HG02981 (cell line): ENCODE measurements at regions not wholly inside any gene's neighbourhood (a gene's known extent, or its start where the extent isn't known, plus 50 kb on each side); places are given as distances from the start of the nearest gene placed in this dataset.
"Not testable (repeated sequence)": the region's sequence is repeated elsewhere in the genome, so short reads cannot be mapped to it uniquely, and the experiment has no call there.

Experiments used
- ATAC-seq: cut with Tn5 transposase; IDR thresholded peaks from one replicate; pipeline ENCODE4 v1.9.1; 2021; ENCODE audit warnings: mild to moderate bottlenecking, moderate library complexity; ENCODE audit not compliant: unreplicated experiment

DNA sequence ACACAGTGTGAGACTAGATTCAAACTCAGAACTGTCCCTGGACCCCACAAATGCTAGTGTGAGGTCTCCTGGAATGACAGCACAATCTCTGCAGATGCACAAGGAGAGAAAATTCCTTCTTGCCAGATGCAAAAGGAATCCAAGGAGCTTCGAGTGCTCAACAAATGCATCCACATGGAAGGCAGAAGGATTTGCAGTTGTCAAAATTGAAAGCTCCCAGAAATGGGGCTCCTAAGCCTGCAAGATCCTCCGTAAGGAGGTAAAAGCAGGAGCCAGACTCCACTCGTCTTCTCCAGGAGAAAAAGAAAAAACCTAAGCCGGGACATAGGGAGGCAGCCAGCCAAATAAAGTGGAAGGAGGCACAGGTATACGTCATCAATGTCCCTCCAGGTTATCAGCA, 355.0 kb upstream of the KLHL29 start:
- ATAC-seq: no peak

- ATAC-seq: no peak
Measured at GRCh38 chr2:23034996-23035395, 350.0 kb upstream of the KLHL29 start.

GRCh38 chr2:23036629-23037028, 348.4 kb upstream of the KLHL29 start:
- no peak for ATAC-seq

DNA sequence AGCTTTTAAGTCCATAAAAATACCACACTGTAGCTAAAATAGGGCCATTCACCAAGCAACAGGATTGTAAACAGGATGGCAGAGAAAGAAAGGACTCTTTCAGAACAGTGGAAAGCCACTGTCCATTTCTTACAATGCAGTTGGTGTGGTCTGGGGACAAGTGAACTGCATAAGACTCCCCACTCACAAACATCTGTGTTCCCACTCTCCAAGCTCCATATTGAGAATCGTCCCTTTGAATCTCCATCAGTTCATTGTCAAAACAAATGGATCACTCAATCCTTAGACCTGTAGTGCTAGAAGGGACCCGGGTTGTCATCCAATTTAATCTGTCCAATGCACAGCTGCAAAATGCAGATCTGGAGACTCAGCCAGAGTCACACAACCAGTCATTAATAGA, 347.4 kb upstream of the KLHL29 start:
- ATAC-seq: no peak

DNA sequence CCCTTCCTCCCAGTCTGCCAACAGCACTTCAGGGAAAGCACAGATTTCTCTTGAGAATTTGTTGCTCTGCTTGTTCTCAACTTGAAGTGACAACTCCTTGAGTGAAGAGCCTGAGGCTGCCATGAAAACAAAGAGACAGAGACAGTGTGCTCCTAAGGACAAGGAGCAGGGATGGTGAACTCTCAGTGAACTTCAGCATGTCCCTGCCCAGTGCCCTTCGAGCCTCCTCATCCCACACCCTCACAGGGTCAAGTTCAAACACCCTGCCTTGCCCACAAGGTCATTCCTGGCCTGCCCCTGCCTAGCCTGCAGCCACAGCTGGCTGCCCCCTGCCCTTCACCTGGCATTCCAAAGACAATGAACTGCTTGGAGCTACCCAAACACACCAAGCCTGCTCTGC, 343.5 kb upstream of the KLHL29 start:
- no peak for ATAC-seq

- ATAC-seq: no peak
Measured at GRCh38 chr2:23042216-23042906, 342.6 kb upstream of the KLHL29 start.

- no peak for ATAC-seq
Measured at GRCh38 chr2:23050388-23050787, 334.6 kb upstream of the KLHL29 start.

- no peak for ATAC-seq
Measured at GRCh38 chr2:23053601-23054000, 331.4 kb upstream of the KLHL29 start.

- no peak for ATAC-seq
Measured at GRCh38 chr2:23055251-23055650, 329.7 kb upstream of the KLHL29 start.

GRCh38 chr2:23056846-23057245, 328.1 kb upstream of the KLHL29 start:
- ATAC-seq: not testable (repeated sequence)

- ATAC-seq: no peak
Measured at GRCh38 chr2:23058435-23058834, 326.5 kb upstream of the KLHL29 start.

- no peak for ATAC-seq
Measured at GRCh38 chr2:23065210-23065609, 319.8 kb upstream of the KLHL29 start.

DNA sequence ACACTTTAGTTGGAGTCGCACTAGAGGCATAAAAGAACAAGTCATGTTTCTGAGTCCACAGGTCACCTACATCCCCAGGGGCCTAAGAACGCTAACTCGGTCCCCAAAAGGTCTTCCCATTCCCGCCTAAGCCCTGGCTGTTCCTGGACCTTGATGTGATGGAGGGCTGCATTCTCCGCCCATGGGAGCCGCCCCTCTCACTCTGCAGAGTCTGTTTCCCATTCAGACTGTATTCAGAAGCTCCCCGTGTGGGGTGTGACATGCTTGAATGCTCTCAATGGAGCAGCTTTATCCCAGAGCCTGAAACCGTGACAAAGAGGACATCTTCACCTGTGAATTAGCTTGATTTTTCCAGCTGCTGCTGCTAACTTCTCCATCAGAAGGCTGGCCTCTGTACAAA, 319.0 kb upstream of the KLHL29 start:
- no peak for ATAC-seq

- ATAC-seq: no peak
Measured at GRCh38 chr2:23066686-23067085, 318.3 kb upstream of the KLHL29 start.

DNA sequence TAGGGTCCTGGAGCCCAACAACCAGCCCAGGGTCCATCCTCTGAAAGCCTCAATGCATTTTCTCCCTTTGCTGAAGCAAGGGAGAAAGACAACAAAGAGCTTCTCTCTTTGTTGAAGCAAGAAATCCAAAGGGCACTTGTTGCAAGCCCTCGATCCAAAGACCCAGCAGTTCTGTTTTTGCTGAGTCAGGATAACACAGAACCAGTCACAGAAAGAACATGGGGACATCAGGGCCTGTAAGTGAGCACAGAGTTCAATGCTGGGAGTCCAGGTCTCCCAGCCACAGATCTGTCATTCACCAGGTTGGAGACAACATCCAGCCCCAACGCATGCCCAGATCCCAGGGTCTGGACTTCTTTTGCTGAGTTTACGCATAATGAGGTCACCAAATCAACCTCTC, 315.8 kb upstream of the KLHL29 start:
- ATAC-seq: no peak

GRCh38 chr2:23069923-23070322, 315.1 kb upstream of the KLHL29 start:
- ATAC-seq: no peak

DNA sequence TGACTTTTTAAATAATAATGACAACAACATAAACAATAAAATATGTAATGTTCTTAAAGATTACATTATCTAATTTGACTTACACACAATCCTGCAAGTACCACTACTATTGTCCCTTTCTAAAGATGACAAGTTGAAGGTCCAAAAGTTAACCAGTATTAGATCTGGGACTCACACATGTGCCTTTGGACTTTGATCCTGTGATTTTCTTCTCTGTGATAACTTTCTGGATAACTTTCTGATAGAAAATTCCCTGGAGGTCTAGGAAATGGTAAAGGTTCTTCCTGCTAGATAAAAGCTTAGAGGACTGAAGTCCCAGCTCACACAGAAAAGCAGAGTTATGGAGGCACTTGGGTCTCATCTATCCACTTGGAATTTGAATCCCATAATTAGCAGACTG, 311.9 kb upstream of the KLHL29 start:
- ATAC-seq: no peak

DNA sequence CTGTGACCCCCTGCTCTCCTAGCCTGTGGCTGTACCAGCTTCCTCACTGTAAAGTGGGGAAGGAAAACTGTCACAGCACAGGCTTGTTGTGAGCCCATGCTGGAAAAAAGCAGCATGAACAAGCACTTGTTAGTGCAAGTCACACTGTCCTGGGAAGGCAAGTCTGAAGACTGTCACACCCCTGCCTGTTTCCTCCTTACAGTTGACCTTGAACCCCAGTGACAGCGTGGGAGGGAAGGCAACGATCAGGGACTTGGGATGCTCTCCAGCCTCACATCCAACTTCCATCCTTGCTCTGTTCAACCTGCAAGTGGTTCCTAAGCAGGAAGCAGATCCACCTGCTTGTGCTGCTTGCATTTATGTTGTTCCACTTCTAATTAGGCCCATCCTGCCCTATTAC, 311.3 kb upstream of the KLHL29 start:
- ATAC-seq: no peak

DNA sequence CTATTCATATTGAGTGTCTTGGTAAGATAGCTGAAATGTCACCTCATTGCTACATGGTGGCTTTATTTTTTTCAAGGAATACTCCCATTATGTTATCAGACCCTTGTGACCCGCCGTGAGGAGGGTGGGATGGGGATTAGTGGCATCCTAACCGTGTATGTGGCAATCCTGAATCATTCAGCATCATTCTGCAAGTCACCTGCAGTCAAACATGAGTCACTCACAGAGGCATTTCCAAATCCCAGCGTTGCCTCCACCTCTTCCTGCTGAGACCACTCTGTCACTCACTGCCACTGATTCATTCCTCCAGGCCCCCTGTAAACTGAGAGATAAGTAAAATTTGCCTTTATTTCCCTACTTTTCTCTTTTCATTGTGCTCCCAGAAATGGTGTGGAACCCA, 307.4 kb upstream of the KLHL29 start:
- no peak for ATAC-seq

DNA sequence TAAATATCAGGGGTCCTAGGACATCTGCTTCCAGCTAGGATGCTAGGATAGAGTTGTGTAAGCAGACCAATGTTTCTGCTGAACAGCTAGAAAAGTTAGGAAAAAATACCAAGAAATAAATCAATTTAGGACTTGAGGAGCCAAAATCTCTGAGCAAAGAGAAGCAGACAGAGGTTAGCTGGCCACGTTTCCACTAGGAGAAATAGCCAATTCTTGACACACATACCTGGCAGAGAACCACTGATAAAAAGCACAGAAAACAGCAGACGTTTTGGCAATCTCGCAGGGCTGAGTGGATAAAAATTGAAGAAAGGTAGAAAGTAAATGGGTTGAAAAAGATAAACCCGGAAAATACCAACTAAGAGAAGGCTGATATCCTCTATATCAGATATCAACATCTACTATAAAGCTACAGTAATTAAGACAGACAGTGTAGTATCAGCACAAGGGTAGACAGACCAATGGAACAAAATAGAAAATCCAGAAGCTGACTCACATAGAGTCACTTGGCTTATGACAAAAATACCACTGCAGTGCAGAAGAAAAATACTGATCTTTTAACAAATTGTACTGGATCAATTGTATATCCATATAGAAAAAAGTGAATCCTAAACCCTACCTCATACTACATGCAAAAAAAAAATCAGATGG, 306.1 kb upstream of the KLHL29 start:
- ATAC-seq: no peak

- no peak for ATAC-seq
Measured at GRCh38 chr2:23083966-23084365, 301.0 kb upstream of the KLHL29 start.

- no peak for ATAC-seq
Measured at GRCh38 chr2:23091019-23091418, 294.0 kb upstream of the KLHL29 start.

- no peak for ATAC-seq
Measured at GRCh38 chr2:23091900-23092299, 293.1 kb upstream of the KLHL29 start.
